Neural crest cell (in vitro differentiated cells): ENCODE measurements at regions not wholly inside any gene's neighbourhood (a gene's known extent, or its start where the extent isn't known, plus 50 kb on each side); places are given as distances from the start of the nearest gene placed in this dataset.

Experiments
- DNase-seq: peaks from one replicate; pipeline ENCODE4 v3.0.0; 2021; ENCODE audit warnings: low read depth, mixed read lengths, low spot score
- H3K27ac Mint-ChIP-seq: one replicate; pipeline ENCODE4 v1.8.0; 2021; ENCODE audit warnings: mild to moderate bottlenecking, mixed read lengths; ENCODE audit not compliant: unreplicated experiment
- H3K27me3 Mint-ChIP-seq: 2 replicates; pipeline ENCODE4 v1.8.0; 2021; ENCODE audit warnings: low read depth, mild to moderate bottlenecking, mixed read lengths
- H3K36me3 Mint-ChIP-seq: 2 replicates; pipeline ENCODE4 v1.8.0; 2021; ENCODE audit warnings: low read depth, mild to moderate bottlenecking, mixed read lengths
- H3K4me1 Mint-ChIP-seq: 2 replicates; pipeline ENCODE4 v1.8.0; 2021; ENCODE audit warnings: mixed read lengths
- H3K4me3 Mint-ChIP-seq: one replicate; pipeline ENCODE4 v1.8.0; 2021; ENCODE audit warnings: mild to moderate bottlenecking, mixed read lengths
- H3K9me3 Mint-ChIP-seq: 2 replicates; pipeline ENCODE4 v1.8.0; 2021; ENCODE audit warnings: mixed read lengths
- CTCF ChIP-seq: fragments of 200-600 bp; sonication (generic); conservative IDR thresholded peaks from 2 replicates; pipeline ENCODE4 v1.5.0; 2021; ENCODE audit warnings: antibody characterized with exemption, mild to moderate bottlenecking

DNA sequence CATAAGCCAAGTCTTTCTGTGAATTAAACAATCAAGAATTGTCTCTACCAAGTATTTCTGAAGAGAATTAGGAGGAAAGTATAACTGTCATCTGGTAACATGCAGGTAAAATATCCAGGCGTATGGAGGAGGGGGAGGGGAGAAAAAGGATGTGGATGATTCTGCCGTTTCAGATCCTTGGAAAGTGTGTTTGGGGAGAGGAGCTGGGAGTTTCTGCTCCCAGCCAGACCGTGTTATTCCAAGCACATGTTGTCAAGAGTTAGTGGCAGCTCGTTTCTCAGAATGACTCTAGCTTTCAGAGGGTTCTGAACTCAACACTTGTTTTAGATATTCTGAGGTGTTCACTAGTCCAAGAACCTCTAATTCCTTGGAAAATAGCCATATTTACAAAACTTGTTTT, 137.6 kb downstream of the FAM124B start:
- no peak overlapping the region for H3K27ac Mint-ChIP-seq
- H3K9me3 Mint-ChIP-seq: peaks cover 2% of the 10 kb centered on the region
- no peaks in the 10 kb centered on the region for H3K36me3 Mint-ChIP-seq
- no peak overlapping the region for H3K4me3 Mint-ChIP-seq
- no peaks in the 10 kb centered on the region for H3K27me3 Mint-ChIP-seq
- no peak for TF ChIP-seq CTCF
- peaks cover 16% of the 10 kb centered on the region for H3K4me1 Mint-ChIP-seq
- DNase-seq: no peak

DNA sequence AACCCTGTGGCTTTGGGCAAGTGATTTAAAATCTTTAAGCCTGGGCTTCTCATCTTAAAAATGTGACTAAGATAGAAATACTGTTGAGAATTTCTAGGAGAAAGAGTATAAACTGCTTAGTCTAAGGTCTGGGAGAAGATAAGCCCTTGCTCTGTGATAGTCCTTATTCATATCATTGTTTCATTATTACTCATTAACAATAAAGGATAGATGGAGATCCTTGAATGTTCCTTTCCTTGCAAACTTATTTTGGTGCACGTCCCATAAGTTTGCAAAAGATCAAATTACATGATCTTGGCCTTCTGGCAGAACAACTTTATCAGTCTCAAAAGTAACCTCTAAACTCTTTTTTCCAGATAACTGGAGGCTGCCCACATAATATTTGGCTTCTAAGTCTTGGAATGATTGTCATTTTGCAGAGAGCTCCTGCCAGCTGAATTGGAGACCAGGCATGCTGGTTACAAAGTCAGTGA, 138.3 kb downstream of the FAM124B start:
- no peak for DNase-seq
- peaks cover 2% of the 10 kb centered on the region for H3K9me3 Mint-ChIP-seq
- H3K4me3 Mint-ChIP-seq: no peak overlapping the region
- no peak overlapping the region for H3K27ac Mint-ChIP-seq
- peaks cover 16% of the 10 kb centered on the region for H3K4me1 Mint-ChIP-seq
- no peaks in the 10 kb centered on the region for H3K36me3 Mint-ChIP-seq
- H3K27me3 Mint-ChIP-seq: no peaks in the 10 kb centered on the region
- no peak for TF ChIP-seq CTCF

- Mint-ChIP-seq H3K27ac (no peak overlapping the region), H3K4me1 (peaks cover 16% of the 10 kb centered on the region), H3K27me3 (no peaks in the 10 kb centered on the region), H3K4me3 (no peak overlapping the region), H3K9me3 (no peaks in the 10 kb centered on the region), H3K36me3 (no peaks in the 10 kb centered on the region)
- no peak for DNase-seq
- TF ChIP-seq CTCF: no peak
Observed at GRCh38 chr2:224261326-224261725, 140.6 kb downstream of the FAM124B start.

- no peaks in the 10 kb centered on the region for H3K36me3 Mint-ChIP-seq
- no peaks in the 10 kb centered on the region for H3K27me3 Mint-ChIP-seq
- H3K27ac Mint-ChIP-seq: no peak overlapping the region
- TF ChIP-seq CTCF: no peak
- peaks cover 16% of the 10 kb centered on the region for H3K4me1 Mint-ChIP-seq
- no peak overlapping the region for H3K4me3 Mint-ChIP-seq
- H3K9me3 Mint-ChIP-seq: no peaks in the 10 kb centered on the region
- no peak for DNase-seq
Observed at GRCh38 chr2:224260372-224261020, 141.4 kb downstream of the FAM124B start.

DNA sequence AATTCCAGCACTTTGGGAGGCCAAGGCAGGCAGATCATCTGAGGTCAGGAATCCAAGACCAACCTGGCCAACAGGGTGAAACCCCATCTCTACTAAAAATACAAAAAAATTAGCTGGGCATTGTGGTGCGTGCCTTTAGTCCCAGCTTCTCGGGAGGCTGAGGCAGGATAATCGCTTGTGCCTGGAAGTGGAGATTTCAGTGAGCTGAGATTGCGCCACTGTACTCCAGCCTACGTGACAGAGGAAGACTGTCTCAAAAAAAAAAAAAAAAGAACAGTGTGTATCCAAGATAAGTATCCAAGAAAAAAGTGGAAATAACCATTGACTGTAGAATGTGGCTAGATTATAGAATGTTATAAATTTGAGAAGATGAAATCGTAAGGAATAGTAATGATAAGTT, 142.1 kb downstream of the FAM124B start:
- Mint-ChIP-seq H3K4me3 (no peak overlapping the region), H3K27me3 (no peaks in the 10 kb centered on the region), H3K4me1 (peaks cover 16% of the 10 kb centered on the region), H3K36me3 (no peaks in the 10 kb centered on the region), H3K9me3 (no peaks in the 10 kb centered on the region), H3K27ac (no peak overlapping the region)
- no peak for DNase-seq
- no peak for TF ChIP-seq CTCF
